H9 (cell line): ENCODE measurements at regions not wholly inside any gene's neighbourhood (a gene's known extent, or its start where the extent isn't known, plus 50 kb on each side); places are given as distances from the start of the nearest gene placed in this dataset.

Source experiments
- DNase-seq: peaks from one replicate; pipeline ENCODE4 v3.0.0-alpha.2; 2017
- H2AFZ ChIP-seq: one replicate; pipeline ENCODE4 v1.6.1; 2013; ENCODE audit warnings: mild to moderate bottlenecking, low read length, control low read depth, moderate library complexity
- H2AK5ac ChIP-seq: 2 replicates; pipeline ENCODE4 v1.6.1; 2013; ENCODE audit warnings: low read length, control low read depth, mixed read lengths; ENCODE audit not compliant: insufficient read length
- H2BK120ac ChIP-seq: one replicate; pipeline ENCODE4 v1.6.1; 2013; ENCODE audit warnings: low read depth, mild to moderate bottlenecking, low read length, control low read depth, inconsistent platforms; ENCODE audit not compliant: poor library complexity, severe bottlenecking
- H2BK12ac ChIP-seq: 2 replicates; pipeline ENCODE4 v1.6.1; 2013; ENCODE audit warnings: low read length, control low read depth, mixed read lengths, low read depth; ENCODE audit not compliant: insufficient read length
- H2BK15ac ChIP-seq: 2 replicates; pipeline ENCODE4 v1.6.1; 2013; ENCODE audit warnings: low read depth, low read length, control low read depth
- H2BK20ac ChIP-seq: one replicate; pipeline ENCODE4 v1.6.1; 2013; ENCODE audit warnings: low read depth, mild to moderate bottlenecking, low read length, control low read depth, inconsistent platforms; ENCODE audit not compliant: poor library complexity, severe bottlenecking
- H2BK5ac ChIP-seq: 2 replicates; pipeline ENCODE4 v1.6.1; 2013; ENCODE audit warnings: low read length, control low read depth, mixed read lengths; ENCODE audit not compliant: insufficient read length
- H3K14ac ChIP-seq: 2 replicates; pipeline ENCODE4 v1.6.1; 2013; ENCODE audit warnings: low read length, control low read depth; ENCODE audit not compliant: insufficient read depth
- H3K18ac ChIP-seq: 2 replicates; pipeline ENCODE4 v1.6.1; 2013; ENCODE audit warnings: low read depth, mild to moderate bottlenecking, mixed read lengths, low read length, control low read depth; ENCODE audit not compliant: insufficient read length
- H3K23ac ChIP-seq: 2 replicates; pipeline ENCODE4 v1.6.1; 2013; ENCODE audit warnings: low read length, control low read depth, mixed read lengths, low read depth; ENCODE audit not compliant: insufficient read length
- H3K23me2 ChIP-seq: 2 replicates; pipeline ENCODE4 v1.6.1; 2013; ENCODE audit warnings: low read depth, mild to moderate bottlenecking, mixed read lengths, low read length, control low read depth; ENCODE audit not compliant: insufficient read length, poor library complexity, severe bottlenecking
- H3K27ac ChIP-seq: 2 replicates; pipeline ENCODE4 v1.5.1; 2013; ENCODE audit warnings: low read length, control low read depth, mixed read lengths, low read depth; ENCODE audit not compliant: insufficient read length
- H3K27me3 ChIP-seq: 2 replicates; pipeline ENCODE4 v1.6.1; 2013; ENCODE audit warnings: low read length, control low read depth, inconsistent platforms; ENCODE audit not compliant: insufficient read depth
- H3K4ac ChIP-seq: 2 replicates; pipeline ENCODE4 v1.6.1; 2013; ENCODE audit warnings: low read depth, mild to moderate bottlenecking, control low read depth, inconsistent platforms, low read length, moderate library complexity
- H3K4me1 ChIP-seq: 2 replicates; pipeline ENCODE4 v1.6.1; 2013; ENCODE audit warnings: low read length, control low read depth, inconsistent platforms; ENCODE audit not compliant: insufficient read depth
- H3K4me2 ChIP-seq: 2 replicates; pipeline ENCODE4 v1.6.1; 2013; ENCODE audit warnings: low read length, control low read depth, mixed read lengths; ENCODE audit not compliant: insufficient read length, insufficient read depth
- H3K56ac ChIP-seq: 2 replicates; pipeline ENCODE4 v1.6.1; 2013; ENCODE audit warnings: low read depth, mild to moderate bottlenecking, mixed read lengths, low read length, control low read depth; ENCODE audit not compliant: insufficient read length
- H3K79me1 ChIP-seq: 2 replicates; pipeline ENCODE4 v1.6.1; 2013; ENCODE audit warnings: low read depth, mild to moderate bottlenecking, moderate library complexity, low read length, control low read depth, inconsistent platforms; ENCODE audit not compliant: insufficient read depth, poor library complexity, severe bottlenecking
- H3K79me2 ChIP-seq: 2 replicates; pipeline ENCODE4 v1.6.1; 2013; ENCODE audit warnings: low read length, control low read depth, inconsistent platforms; ENCODE audit not compliant: insufficient read depth
- H3K9ac ChIP-seq: 2 replicates; pipeline ENCODE4 v1.6.1; 2013; ENCODE audit warnings: low read length, control low read depth, mixed read lengths; ENCODE audit not compliant: insufficient read length; ENCODE audit errors: extremely low read depth
- H3K9me3 ChIP-seq: one replicate; pipeline ENCODE4 v1.6.1; 2013; ENCODE audit warnings: low read depth, low read length, inconsistent platforms; ENCODE audit not compliant: control insufficient read depth
- H3T11ph ChIP-seq: one replicate; pipeline ENCODE4 v1.6.1; 2013; ENCODE audit warnings: mild to moderate bottlenecking, low read length, control low read depth, inconsistent platforms
- H4K20me1 ChIP-seq: one replicate; pipeline ENCODE4 v1.6.1; 2013; ENCODE audit not compliant: control insufficient read depth, insufficient read length, insufficient read depth
- H4K5ac ChIP-seq: 2 replicates; pipeline ENCODE4 v1.6.1; 2013; ENCODE audit warnings: low read depth, mild to moderate bottlenecking, mixed read lengths, low read length, control low read depth; ENCODE audit not compliant: insufficient read length
- H4K8ac ChIP-seq: replicated peaks from 2 replicates; pipeline ENCODE4 v1.6.1; 2013; ENCODE audit warnings: low read length, control low read depth, mixed read lengths, low read depth; ENCODE audit not compliant: insufficient read length
- H4K91ac ChIP-seq: 2 replicates; pipeline ENCODE4 v1.6.1; 2013; ENCODE audit warnings: low read depth, mild to moderate bottlenecking, moderate library complexity, mixed read lengths, low read length, control low read depth; ENCODE audit not compliant: insufficient read length
- H3K27ac Mint-ChIP-seq, 3 experiments: 2 replicates in 2 of 3; 3 replicates in 1 of 3; pipeline ENCODE4 v1.8.0; 2020 to 2021; ENCODE audit warnings: mixed read lengths in 3 of 3, mild to moderate bottlenecking in 1 of 3, moderate library complexity in 1 of 3
- H3K27me3 Mint-ChIP-seq: 2 replicates; pipeline ENCODE4 v1.8.0; 2021; ENCODE audit warnings: low read depth, mild to moderate bottlenecking, moderate library complexity, mixed read lengths
- H3K36me3 Mint-ChIP-seq, 3 experiments: 2 replicates in 2 of 3; 3 replicates in 1 of 3; pipeline ENCODE4 v1.8.0; 2020 to 2021; ENCODE audit warnings: low read depth in 3 of 3, mixed read lengths in 3 of 3; ENCODE audit not compliant: insufficient read depth in 1 of 3
- H3K4me1 Mint-ChIP-seq, 2 experiments: 2 replicates each; pipeline ENCODE4 v1.8.0; 2020; ENCODE audit warnings: mixed read lengths in 2 of 2
- H3K4me3 Mint-ChIP-seq, 2 experiments: 2 replicates in 1 of 2; 3 replicates in 1 of 2; pipeline ENCODE4 v1.8.0; 2020 to 2021; ENCODE audit warnings: mild to moderate bottlenecking in 2 of 2, mixed read lengths in 2 of 2, moderate library complexity in 1 of 2
- H3K9me3 Mint-ChIP-seq, 2 experiments: 2 replicates in 1 of 2; 3 replicates in 1 of 2; pipeline ENCODE4 v1.8.0; 2020; ENCODE audit warnings: mild to moderate bottlenecking in 2 of 2, mixed read lengths in 2 of 2, moderate library complexity in 1 of 2
- CTCF ChIP-seq: fragments of 200-600 bp; sonication (generic); conservative IDR thresholded peaks from 3 replicates; pipeline ENCODE4 v1.8.0; 2021; ENCODE audit warnings: antibody characterized with exemption, mild to moderate bottlenecking
- WGBS: extraction: QIAGEN DNeasy Blood & Tissue Kit; methylation state at CpG from one replicate; pipeline ENCODE4 v1.1.7; 2013; ENCODE audit warnings: missing lambda C conversion rate, low lambda C conversion rate, mixed read lengths; ENCODE audit not compliant: insufficient read length; ENCODE audit errors: extremely low coverage; 5-methylcytosine and 5-hydroxymethylcytosine counted together

GRCh38 chr9:25029743-25030142, 484.0 kb upstream of the IZUMO3 start:
- Histone ChIP-seq H3K79me1 (no peaks in the 10 kb centered on the region), H2AK5ac (no peak overlapping the region), H2AFZ (no peak overlapping the region), H2BK20ac (no peak overlapping the region), H3K9ac (no peak overlapping the region), H4K91ac (no peak overlapping the region), H3K18ac (no peak overlapping the region), H3K56ac (no peak overlapping the region), H3K23me2 (no peaks in the 10 kb centered on the region), H4K5ac (no peak overlapping the region), H3K27me3 (no peaks in the 10 kb centered on the region), H2BK5ac (no peak overlapping the region), H2BK12ac (no peak overlapping the region), H3K4me2 (no peak overlapping the region), H3K79me2 (no peaks in the 10 kb centered on the region), H4K20me1 (no peaks in the 10 kb centered on the region), H2BK120ac (no peak overlapping the region), H3K14ac (no peak overlapping the region), H3K27ac (no peak overlapping the region), H3K23ac (no peak overlapping the region), H3T11ph (no peak overlapping the region), H2BK15ac (no peak overlapping the region), H4K8ac (no peak overlapping the region), H3K4ac (no peak overlapping the region), H3K9me3 (no peaks in the 10 kb centered on the region), H3K4me1 (no peaks in the 10 kb centered on the region)
- TF ChIP-seq CTCF: no peak
- Mint-ChIP-seq H3K9me3 (peaks cover 3% of the 10 kb centered on the region in 2 experiments; a peak in 2 of 5 replicates), H3K4me1 (no peaks in the 10 kb centered on the region), H3K27ac (no peak overlapping the region), H3K27me3 (no peaks in the 10 kb centered on the region; the same call in 1 of the 2 replicates), H3K36me3 (no peaks in the 10 kb centered on the region; a peak in 1 of 7 replicates), H3K4me3 (no peak overlapping the region)
- no CpG with 5 or more reads among the region's 2 CpGs for WGBS
- DNase-seq: no peak
